GM19240 (cell line): ENCODE measurements at regions not wholly inside any gene's neighbourhood (a gene's known extent, or its start where the extent isn't known, plus 50 kb on each side); places are given as distances from the start of the nearest gene placed in this dataset.
"Not testable (repeated sequence)": the region's sequence is repeated elsewhere in the genome, so short reads cannot be mapped to it uniquely, and the experiment has no call there.

ENCODE experiments used
- DNase-seq: peaks from one replicate; pipeline ENCODE4 v3.0.0; 2011; ENCODE audit warnings: low spot score; ENCODE audit not compliant: insufficient read length

- not testable (repeated sequence) for DNase-seq
Measured at GRCh38 chr7:142503949-142504348, 245.3 kb upstream of the PRSS1 start.

- no peak for DNase-seq
Measured at GRCh38 chr7:142503036-142503435, 245.2 kb upstream of the PRSS58 start.

GRCh38 chr7:142501434-142501833, 243.6 kb upstream of the PRSS58 start:
- DNase-seq, result no peak

GRCh38 chr7:142500366-142500765, 242.5 kb upstream of the PRSS58 start:
- no peak for DNase-seq

GRCh38 chr7:142499635-142500034, 241.8 kb upstream of the PRSS58 start:
- DNase-seq, result no peak

- DNase-seq, result no peak
Measured at GRCh38 chr7:142498364-142498763, 240.5 kb upstream of the PRSS58 start.

GRCh38 chr7:142496545-142496991, 238.7 kb upstream of the PRSS58 start:
- peak; percentile 8 for DNase-seq

GRCh38 chr7:142495879-142496278, 238.0 kb upstream of the PRSS58 start:
- not testable (repeated sequence) for DNase-seq

GRCh38 chr7:142495301-142495700, 237.4 kb upstream of the PRSS58 start:
- not testable (repeated sequence) for DNase-seq

GRCh38 chr7:142494021-142494420, 236.2 kb upstream of the PRSS58 start:
- DNase-seq, result no peak

GRCh38 chr7:142488842-142489241, 231.0 kb upstream of the PRSS58 start:
- no peak for DNase-seq

- DNase-seq, result no peak
Measured at GRCh38 chr7:142488036-142488633, 230.3 kb upstream of the PRSS58 start.

GRCh38 chr7:142487565-142487964, 229.7 kb upstream of the PRSS58 start:
- not testable (repeated sequence) for DNase-seq

- no peak for DNase-seq
Measured at GRCh38 chr7:142487124-142487523, 229.3 kb upstream of the PRSS58 start.

- no peak for DNase-seq
Measured at GRCh38 chr7:142485617-142486226, 227.9 kb upstream of the PRSS58 start.

- DNase-seq, result no peak
Measured at GRCh38 chr7:142483659-142484317, 225.9 kb upstream of the PRSS58 start.

GRCh38 chr7:142482891-142483658, 225.2 kb upstream of the PRSS58 start:
- DNase-seq, result no peak

GRCh38 chr7:142481548-142481947, 223.7 kb upstream of the PRSS58 start:
- DNase-seq, result no peak

- DNase-seq, result no peak
Measured at GRCh38 chr7:142478479-142479220, 220.8 kb upstream of the PRSS58 start.

GRCh38 chr7:142477801-142478200, 219.9 kb upstream of the PRSS58 start:
- DNase-seq, result not testable (repeated sequence)

GRCh38 chr7:142477079-142477651, 219.3 kb upstream of the PRSS58 start:
- DNase-seq, result no peak
